HG03520 (cell line): ENCODE measurements at regions not wholly inside any gene's neighbourhood (a gene's known extent, or its start where the extent isn't known, plus 50 kb on each side); places are given as distances from the start of the nearest gene placed in this dataset.

Experiments used
- ATAC-seq: cut with Tn5 transposase; IDR thresholded peaks from one replicate; pipeline ENCODE4 v1.9.1; 2021; ENCODE audit warnings: mild to moderate bottlenecking, moderate library complexity; ENCODE audit not compliant: unreplicated experiment

GRCh38 chr4:36786519-36786918, 458.0 kb upstream of the NWD2 start:
- ATAC-seq, result no peak

DNA sequence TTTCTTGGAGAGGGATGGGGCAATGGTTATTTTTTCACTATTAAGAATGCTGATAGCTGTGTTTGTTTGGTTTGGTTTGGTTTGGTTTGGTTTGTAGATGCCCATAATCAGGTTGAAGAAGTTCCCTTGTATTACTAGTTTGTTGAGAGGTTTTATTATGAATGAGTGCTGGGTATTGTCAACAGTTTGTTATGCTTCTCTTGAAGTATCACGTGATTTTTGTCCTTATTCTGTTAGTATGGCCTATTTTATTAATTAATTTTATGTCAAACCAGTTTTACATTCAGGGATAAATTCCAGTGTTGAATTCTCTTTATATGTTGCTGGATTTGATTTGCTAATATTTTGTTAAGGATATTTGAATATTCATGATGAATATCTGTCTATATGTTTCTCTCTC, 449.8 kb upstream of the NWD2 start:
- ATAC-seq, result no peak

DNA sequence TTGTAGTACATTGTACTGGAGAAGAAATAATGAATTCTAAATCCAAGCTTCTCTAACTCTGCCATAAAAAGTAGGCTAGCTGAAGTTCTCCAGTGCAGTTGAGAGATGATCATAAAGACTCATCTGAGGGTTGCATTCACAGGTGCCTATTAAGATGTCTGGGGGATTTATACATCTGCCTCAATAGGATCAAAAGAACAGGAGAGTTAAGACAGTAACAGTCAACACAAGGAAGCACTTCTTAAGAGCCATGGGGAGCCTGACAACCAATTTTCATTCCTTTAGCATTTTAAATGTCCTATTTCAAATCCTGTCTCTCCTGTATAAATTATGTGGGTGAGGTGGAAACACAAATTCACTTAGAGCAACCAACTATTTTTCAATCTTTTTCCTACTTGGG, 432.4 kb upstream of the NWD2 start:
- ATAC-seq, result no peak

- no peak for ATAC-seq
Measured at GRCh38 chr4:36815536-36815935, 429.0 kb upstream of the NWD2 start.

- ATAC-seq, result no peak
Measured at GRCh38 chr4:36823199-36823967, 421.2 kb upstream of the NWD2 start.

GRCh38 chr4:36824682-36825081, 419.9 kb upstream of the NWD2 start:
- no peak for ATAC-seq

DNA sequence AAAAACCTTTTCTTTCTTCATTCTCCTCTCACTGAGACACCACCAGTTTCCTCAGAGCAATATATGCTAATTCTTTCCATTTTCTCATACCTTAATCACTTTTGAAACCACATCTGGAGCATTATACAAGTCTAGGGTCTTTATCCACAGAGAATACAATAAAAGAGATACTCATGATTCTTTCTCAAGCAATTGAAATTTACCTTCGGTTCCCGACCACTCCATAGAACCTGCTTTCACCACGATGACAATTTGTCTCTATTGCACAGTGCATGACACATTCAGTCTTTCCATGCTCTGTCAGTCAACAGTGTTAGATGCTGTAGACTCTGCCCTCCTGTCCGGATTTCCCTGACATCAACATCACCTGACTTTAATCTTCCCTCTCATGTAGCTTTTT, 409.3 kb upstream of the NWD2 start:
- no peak for ATAC-seq

DNA sequence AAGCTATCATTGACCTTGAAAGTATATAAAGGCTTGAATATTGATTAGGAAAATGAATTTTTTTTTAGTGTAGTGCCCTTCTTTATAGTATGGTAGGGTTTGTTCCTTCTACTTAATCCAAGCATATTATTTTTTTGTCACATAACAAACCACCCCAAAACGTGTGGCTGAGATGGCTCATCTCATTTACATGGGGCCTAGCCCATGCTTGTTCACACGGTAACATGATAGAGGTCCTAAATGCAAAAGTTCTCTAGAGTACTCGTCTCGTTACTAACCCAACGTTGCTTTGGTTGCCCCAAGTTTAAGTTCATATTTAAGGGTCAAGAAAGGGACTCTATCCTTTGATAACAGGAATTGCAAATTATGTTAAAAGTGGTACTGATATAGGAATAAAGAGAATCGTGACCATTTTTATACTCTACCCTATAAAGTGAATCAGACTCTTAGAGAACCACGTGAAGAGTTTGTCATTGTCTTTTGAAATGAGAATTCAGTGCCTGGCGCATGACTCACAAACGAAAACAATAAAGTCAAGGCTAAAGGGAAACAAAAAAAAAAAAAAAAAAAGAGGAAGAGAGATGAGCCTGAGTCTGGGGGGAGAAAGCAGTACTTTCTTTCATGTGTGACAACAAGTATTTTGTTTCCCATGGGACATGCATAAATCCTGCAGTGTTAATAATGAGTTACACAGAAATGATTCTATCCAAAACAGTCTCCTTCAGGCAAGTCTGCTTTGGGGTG, 402.8 kb upstream of the NWD2 start:
- ATAC-seq, result no peak

DNA sequence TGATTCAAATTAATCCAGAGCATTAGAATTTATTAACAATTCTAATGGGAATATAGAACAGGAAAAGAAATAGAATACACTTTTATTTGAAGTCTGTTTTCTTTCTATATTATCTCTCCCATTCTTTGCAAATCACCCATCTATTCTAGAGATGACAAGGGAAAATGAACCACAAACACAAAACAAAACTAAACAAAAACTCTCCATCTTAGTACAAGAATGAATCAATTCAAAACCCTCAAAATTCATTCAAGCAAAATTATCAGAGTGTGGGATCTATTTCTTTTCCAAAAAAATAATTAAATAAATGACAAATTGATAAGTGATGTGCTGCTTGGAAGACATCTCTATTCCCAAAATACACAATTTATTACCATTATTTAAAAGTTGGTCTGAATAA, 400.1 kb upstream of the NWD2 start:
- ATAC-seq, result no peak

DNA sequence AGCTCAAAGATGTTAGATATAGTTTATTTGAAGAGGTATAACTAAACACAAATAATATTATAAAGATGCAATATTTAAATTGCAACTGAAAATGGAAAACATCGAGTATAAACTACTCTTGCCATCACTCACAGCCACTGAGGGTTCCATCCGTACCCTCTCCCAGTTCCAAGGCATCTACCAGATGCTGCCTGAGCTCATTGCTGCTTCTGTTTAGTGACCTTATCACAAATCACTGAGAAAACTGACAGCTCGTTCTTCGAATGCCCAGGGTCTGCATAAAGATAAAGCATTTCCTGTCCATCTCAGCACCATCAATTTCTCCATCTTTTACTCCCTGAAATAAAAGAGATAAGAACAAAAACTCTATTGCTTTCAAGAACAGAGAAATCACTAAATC, 391.7 kb upstream of the NWD2 start:
- no peak for ATAC-seq

DNA sequence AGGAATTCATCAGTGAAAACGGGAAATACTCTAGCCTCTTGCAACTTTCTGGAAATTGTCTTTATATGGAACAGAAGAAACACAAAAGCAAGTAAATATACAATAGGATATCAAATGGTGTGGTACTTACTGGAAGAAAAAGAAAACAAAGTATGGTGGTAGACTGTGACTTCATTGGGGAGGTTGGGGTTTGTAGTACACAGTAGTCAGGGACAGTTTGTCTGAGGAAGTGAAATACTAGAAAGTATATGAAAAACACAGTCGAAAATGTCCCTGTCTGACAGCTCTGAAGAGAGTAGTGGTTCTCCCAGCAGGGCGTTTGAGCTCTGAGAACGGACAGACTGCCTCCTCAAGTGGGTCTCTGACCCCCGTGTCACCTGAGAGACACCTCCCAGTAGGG, 390.0 kb upstream of the NWD2 start:
- peak; percentile 89 for ATAC-seq

GRCh38 chr4:36863601-36864000, 380.9 kb upstream of the NWD2 start:
- no peak for ATAC-seq

GRCh38 chr4:36870121-36870520, 374.4 kb upstream of the NWD2 start:
- peak; percentile 38 for ATAC-seq

DNA sequence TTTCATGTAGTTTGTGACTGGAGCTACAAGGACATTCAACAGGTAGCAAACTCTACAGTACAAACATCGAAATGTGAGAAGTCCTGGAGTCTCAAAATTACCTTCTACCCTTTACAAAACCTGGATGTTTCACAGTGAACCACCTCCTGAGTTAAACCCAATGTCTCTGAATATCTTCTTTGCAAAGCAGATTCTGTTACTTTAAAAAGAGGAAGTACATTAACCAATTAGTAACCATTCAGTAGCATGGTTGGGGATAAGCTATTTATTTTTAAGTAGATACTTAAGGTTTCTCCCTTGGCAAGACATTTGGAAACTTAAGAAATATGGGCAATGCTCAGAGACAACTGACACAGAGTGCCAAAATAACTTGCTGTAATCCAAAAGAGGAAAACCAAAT, 371.9 kb upstream of the NWD2 start:
- peak; percentile 43 for ATAC-seq

DNA sequence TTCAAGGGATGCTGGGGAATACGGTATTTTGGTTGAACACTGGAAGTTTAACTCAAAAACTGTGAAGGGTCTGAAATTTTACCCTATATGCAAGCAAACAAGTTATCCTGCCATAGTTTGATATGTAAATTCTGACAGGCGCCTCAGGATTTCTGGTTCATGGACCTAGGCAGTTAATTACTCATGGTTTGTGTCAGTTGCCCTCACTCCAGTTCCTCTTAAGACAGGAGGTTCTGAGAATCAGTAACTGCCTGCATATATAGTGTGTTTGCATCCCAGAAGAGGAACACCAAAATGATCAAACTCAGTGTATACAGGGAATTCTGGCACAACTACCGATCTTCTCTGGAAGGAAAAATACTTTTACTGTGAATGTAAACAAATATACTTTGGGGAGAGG, 360.4 kb upstream of the NWD2 start:
- ATAC-seq, result no peak

GRCh38 chr4:36891971-36892370, 352.6 kb upstream of the NWD2 start:
- no peak for ATAC-seq

DNA sequence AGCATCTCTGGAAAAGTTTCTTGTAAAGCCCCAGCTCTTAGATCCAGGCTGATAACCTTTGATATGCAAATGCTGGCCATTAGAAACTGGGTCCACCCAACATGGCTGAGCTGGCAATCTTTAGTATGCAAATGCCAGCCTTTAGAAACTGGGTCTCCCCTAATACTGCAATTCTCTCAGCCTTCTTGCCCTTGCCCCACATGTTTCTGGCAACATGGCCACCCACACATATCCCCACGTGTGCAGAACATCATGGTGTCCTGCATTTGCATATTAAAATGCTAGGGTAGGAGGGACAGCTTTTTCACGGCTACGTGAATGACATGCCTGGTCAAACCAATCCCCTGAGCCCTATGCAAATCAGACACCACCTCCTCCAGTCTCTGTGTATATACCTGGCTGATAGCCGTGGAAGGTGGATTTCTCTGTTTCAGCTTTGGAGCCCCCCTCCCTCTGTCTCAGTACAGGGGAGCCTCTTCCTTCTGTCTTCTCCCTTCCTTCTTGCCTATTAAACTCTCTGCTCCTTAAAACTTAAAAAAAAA, 344.0 kb upstream of the NWD2 start:
- no peak for ATAC-seq

DNA sequence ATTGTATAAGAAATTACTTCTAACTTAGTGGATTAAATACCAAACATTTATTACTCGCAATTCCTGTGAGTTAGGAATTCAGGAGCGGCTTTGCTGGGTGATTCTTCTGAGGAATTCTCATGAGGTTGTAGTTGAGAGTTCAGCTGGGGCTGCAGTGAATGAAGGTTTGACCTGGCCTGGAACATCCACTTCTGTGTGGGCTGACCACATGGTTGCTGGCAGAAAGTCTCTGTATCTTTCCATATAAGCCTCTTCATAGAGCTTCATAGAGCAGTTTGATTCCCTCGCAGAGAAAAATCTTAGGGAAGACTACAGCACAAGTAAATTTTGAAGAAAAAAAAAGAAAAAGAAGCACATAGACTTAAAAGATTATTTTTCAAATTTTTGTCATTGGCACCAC, 339.7 kb upstream of the NWD2 start:
- ATAC-seq, result no peak

- no peak for ATAC-seq
Measured at GRCh38 chr4:36914106-36914505, 330.4 kb upstream of the NWD2 start.

- no peak for ATAC-seq
Measured at GRCh38 chr4:36915717-36916116, 328.8 kb upstream of the NWD2 start.

- no peak for ATAC-seq
Measured at GRCh38 chr4:36917413-36917812, 327.1 kb upstream of the NWD2 start.

- ATAC-seq, result no peak
Measured at GRCh38 chr4:36919721-36920120, 324.8 kb upstream of the NWD2 start.
